ENCODE measurements at regions not wholly inside any gene's neighbourhood (a gene's known extent, or its start where the extent isn't known, plus 50 kb on each side); places are given as distances from the start of the nearest gene placed in this dataset.
A peak's percentile ranks its signal among the peaks of the same experiment; 100 is the strongest.
"Not testable (repeated sequence)": the region's sequence is repeated elsewhere in the genome, so short reads cannot be mapped to it uniquely, and the experiment has no call there.

GRCh38 chr11:67899462-67899861, 104.4 kb downstream of the UNC93B1 start:
- H3K27ac ChIP-seq (ENCODE audit: low read depth in 2 of 2, low read length in 2 of 2); H3K36me3 ChIP-seq (ENCODE audit: control insufficient read depth in 2 of 3, insufficient read depth in 3 of 3, low read length in 3 of 3); H3K4me3 ChIP-seq (ENCODE audit: low read length in 3 of 3); FAIRE-seq; intact Hi-C loops (cut with DNase I); H3K9ac ChIP-seq (ENCODE audit: low read length in 3 of 3); H3K4me1 ChIP-seq (ENCODE audit: control insufficient read depth in 2 of 3, insufficient read depth in 2 of 3, low read depth in 1 of 3, low read length in 3 of 3); DNase-seq; H3K27me3 ChIP-seq (ENCODE audit: control insufficient read depth, insufficient read depth, low read length); H3K9me3 ChIP-seq (ENCODE audit: control insufficient read depth in 2 of 3, insufficient read depth in 1 of 3, low read length in 3 of 3): not testable (repeated sequence)

DNA sequence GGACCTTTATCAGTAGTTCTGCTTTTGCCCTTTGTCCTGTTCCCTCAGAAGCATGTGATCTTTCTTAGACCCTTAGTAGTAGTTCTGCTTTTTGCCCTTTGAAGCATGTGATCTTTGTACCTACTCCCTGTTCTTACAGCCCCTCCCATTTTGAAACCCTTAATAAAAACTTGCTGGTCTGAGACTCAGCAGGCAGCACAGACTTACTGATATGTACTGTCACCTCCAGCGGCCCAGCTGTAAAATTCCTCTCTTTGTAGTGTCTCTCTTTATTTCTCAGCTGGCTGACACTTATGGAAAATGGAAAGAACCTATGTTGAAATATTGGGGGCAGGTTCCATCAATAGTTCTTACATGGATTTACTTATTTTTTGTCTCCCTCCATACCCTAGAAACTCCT, 110.4 kb downstream of the UNC93B1 start:
- H3K27me3 ChIP-seq (ENCODE audit: control insufficient read depth, insufficient read depth, low read length); H3K9me3 ChIP-seq (ENCODE audit: control insufficient read depth in 2 of 3, insufficient read depth in 1 of 3, low read length in 3 of 3); FAIRE-seq; H3K27ac ChIP-seq (ENCODE audit: low read depth in 2 of 2, low read length in 2 of 2); intact Hi-C loops (cut with DNase I); H3K36me3 ChIP-seq (ENCODE audit: control insufficient read depth in 2 of 3, insufficient read depth in 3 of 3, low read length in 3 of 3); H3K4me3 ChIP-seq (ENCODE audit: low read length in 3 of 3); DNase-seq; H3K9ac ChIP-seq (ENCODE audit: low read length in 3 of 3); H3K4me1 ChIP-seq (ENCODE audit: control insufficient read depth in 2 of 3, insufficient read depth in 2 of 3, low read depth in 1 of 3, low read length in 3 of 3): not testable (repeated sequence)

GRCh38 chr11:67889646-67890045, 114.3 kb downstream of the UNC93B1 start:
- H3K4me1 ChIP-seq (ENCODE audit: control insufficient read depth in 2 of 3, insufficient read depth in 2 of 3, low read depth in 1 of 3, low read length in 3 of 3); intact Hi-C loops (cut with DNase I); H3K27me3 ChIP-seq (ENCODE audit: control insufficient read depth, insufficient read depth, low read length); H3K9ac ChIP-seq (ENCODE audit: low read length in 3 of 3); H3K9me3 ChIP-seq (ENCODE audit: control insufficient read depth in 2 of 3, insufficient read depth in 1 of 3, low read length in 3 of 3); DNase-seq; H3K36me3 ChIP-seq (ENCODE audit: control insufficient read depth in 2 of 3, insufficient read depth in 3 of 3, low read length in 3 of 3); H3K4me3 ChIP-seq (ENCODE audit: low read length in 3 of 3); H3K27ac ChIP-seq (ENCODE audit: low read depth in 2 of 2, low read length in 2 of 2); FAIRE-seq: not testable (repeated sequence)

DNA sequence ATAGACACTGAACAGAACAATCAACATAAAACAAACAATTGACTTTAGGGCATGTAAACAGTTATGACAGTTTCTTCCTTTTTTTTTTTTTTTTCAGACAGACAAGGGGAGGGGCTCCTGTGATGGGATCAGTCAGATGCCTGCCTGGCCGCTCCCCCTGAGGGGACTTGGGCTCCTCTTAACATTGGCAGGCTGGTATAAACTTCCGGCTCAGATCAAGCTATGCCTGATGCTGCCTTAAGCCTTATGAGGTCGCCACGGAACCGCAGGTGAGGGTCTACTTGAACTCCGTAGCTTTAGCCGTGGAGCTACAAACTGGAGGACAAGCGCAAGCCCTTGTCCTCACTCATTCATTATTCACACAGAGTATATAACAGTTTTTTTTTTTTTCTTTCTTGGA, 115.8 kb downstream of the UNC93B1 start:
- H3K36me3 ChIP-seq (ENCODE audit: control insufficient read depth in 2 of 3, insufficient read depth in 3 of 3, low read length in 3 of 3); H3K27me3 ChIP-seq (ENCODE audit: control insufficient read depth, insufficient read depth, low read length); intact Hi-C loops (cut with DNase I); H3K4me1 ChIP-seq (ENCODE audit: control insufficient read depth in 2 of 3, insufficient read depth in 2 of 3, low read depth in 1 of 3, low read length in 3 of 3); H3K9me3 ChIP-seq (ENCODE audit: control insufficient read depth in 2 of 3, insufficient read depth in 1 of 3, low read length in 3 of 3); H3K27ac ChIP-seq (ENCODE audit: low read depth in 2 of 2, low read length in 2 of 2); H3K9ac ChIP-seq (ENCODE audit: low read length in 3 of 3); FAIRE-seq; DNase-seq: not testable (repeated sequence)
- H3K4me3 ChIP-seq (ENCODE audit: low read length in 3 of 3), result peak overlapping the region in 1 of 3 donors; percentile 58

- H3K4me1 ChIP-seq (ENCODE audit: control insufficient read depth in 2 of 3, insufficient read depth in 2 of 3, low read depth in 1 of 3, low read length in 3 of 3); H3K9ac ChIP-seq (ENCODE audit: low read length in 3 of 3); intact Hi-C loops (cut with DNase I); H3K27me3 ChIP-seq (ENCODE audit: control insufficient read depth, insufficient read depth, low read length); FAIRE-seq; H3K36me3 ChIP-seq (ENCODE audit: control insufficient read depth in 2 of 3, insufficient read depth in 3 of 3, low read length in 3 of 3); H3K9me3 ChIP-seq (ENCODE audit: control insufficient read depth in 2 of 3, insufficient read depth in 1 of 3, low read length in 3 of 3); DNase-seq: not testable (repeated sequence)
- Histone ChIP-seq H3K27ac (ENCODE audit: low read depth in 2 of 2, low read length in 2 of 2) (peak overlapping the region; percentile 37 to 51), H3K4me3 (ENCODE audit: low read length in 3 of 3) (peak overlapping the region in 2 of 3 donors; percentile 52 to 58)
These were observed 117.2 kb downstream of the UNC93B1 start for GRCh38 chr11:67886672-67887071.

DNA sequence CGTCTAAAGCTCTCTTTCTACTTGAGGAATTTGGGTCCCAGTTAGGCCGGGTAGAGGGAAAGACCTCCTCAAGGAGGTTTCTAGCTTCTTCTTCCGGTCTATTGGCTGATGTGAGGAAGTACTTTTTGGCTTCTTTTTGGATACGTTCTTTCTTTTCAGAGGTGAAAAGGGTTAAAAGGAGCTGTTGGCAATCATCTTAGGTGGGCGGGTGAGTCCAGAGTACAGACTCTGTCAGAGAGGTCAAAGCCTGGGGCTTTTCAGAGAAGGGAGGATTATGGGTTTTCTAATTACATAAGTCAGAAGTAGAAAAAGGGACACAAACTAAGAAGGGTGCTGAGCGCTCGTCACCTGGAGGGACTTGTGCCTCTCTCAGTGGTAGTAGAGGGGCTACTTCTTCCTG, 117.7 kb downstream of the UNC93B1 start:
- FAIRE-seq; H3K9ac ChIP-seq (ENCODE audit: low read length in 3 of 3); H3K36me3 ChIP-seq (ENCODE audit: control insufficient read depth in 2 of 3, insufficient read depth in 3 of 3, low read length in 3 of 3); H3K9me3 ChIP-seq (ENCODE audit: control insufficient read depth in 2 of 3, insufficient read depth in 1 of 3, low read length in 3 of 3); H3K27me3 ChIP-seq (ENCODE audit: control insufficient read depth, insufficient read depth, low read length); intact Hi-C loops (cut with DNase I); H3K4me1 ChIP-seq (ENCODE audit: control insufficient read depth in 2 of 3, insufficient read depth in 2 of 3, low read depth in 1 of 3, low read length in 3 of 3); DNase-seq: not testable (repeated sequence)
- H3K4me3 ChIP-seq (ENCODE audit: low read length in 3 of 3), result peak overlapping the region in 2 of 3 donors; percentile 52 to 58
- peak overlapping the region; percentile 37 to 51 for H3K27ac ChIP-seq (ENCODE audit: low read depth in 2 of 2, low read length in 2 of 2)

DNA sequence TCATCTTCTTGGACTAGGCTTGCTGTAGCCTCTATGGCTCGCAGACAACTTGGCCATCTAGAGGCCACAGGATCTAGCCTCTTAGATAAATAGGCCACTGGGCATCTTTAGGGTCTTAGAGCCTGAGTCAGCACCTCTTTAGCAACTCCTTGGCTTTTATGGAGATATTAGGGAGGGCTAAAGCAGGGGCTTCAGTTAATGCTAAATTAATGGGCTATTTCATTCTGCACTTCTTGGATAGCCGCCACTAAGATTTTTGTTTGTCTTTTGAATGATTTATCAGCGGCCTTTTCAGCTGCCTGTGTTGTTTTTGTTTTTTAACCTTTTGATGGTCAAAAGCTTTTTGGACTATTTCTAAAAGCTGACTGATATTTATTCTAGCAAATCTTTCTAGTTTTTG, 118.3 kb downstream of the UNC93B1 start:
- H3K9me3 ChIP-seq (ENCODE audit: control insufficient read depth in 2 of 3, insufficient read depth in 1 of 3, low read length in 3 of 3); H3K9ac ChIP-seq (ENCODE audit: low read length in 3 of 3); H3K4me1 ChIP-seq (ENCODE audit: control insufficient read depth in 2 of 3, insufficient read depth in 2 of 3, low read depth in 1 of 3, low read length in 3 of 3); intact Hi-C loops (cut with DNase I); H3K27me3 ChIP-seq (ENCODE audit: control insufficient read depth, insufficient read depth, low read length); H3K36me3 ChIP-seq (ENCODE audit: control insufficient read depth in 2 of 3, insufficient read depth in 3 of 3, low read length in 3 of 3); H3K27ac ChIP-seq (ENCODE audit: low read depth in 2 of 2, low read length in 2 of 2); FAIRE-seq; H3K4me3 ChIP-seq (ENCODE audit: low read length in 3 of 3): not testable (repeated sequence)
- peak in 2 of 5 donors; percentile 38 to 47 for DNase-seq

GRCh38 chr11:67884761-67885558, 118.9 kb downstream of the UNC93B1 start:
- H3K27ac ChIP-seq (ENCODE audit: low read depth in 2 of 2, low read length in 2 of 2); H3K4me3 ChIP-seq (ENCODE audit: low read length in 3 of 3); intact Hi-C loops (cut with DNase I); H3K9ac ChIP-seq (ENCODE audit: low read length in 3 of 3); H3K9me3 ChIP-seq (ENCODE audit: control insufficient read depth in 2 of 3, insufficient read depth in 1 of 3, low read length in 3 of 3); H3K4me1 ChIP-seq (ENCODE audit: control insufficient read depth in 2 of 3, insufficient read depth in 2 of 3, low read depth in 1 of 3, low read length in 3 of 3); FAIRE-seq; H3K27me3 ChIP-seq (ENCODE audit: control insufficient read depth, insufficient read depth, low read length); H3K36me3 ChIP-seq (ENCODE audit: control insufficient read depth in 2 of 3, insufficient read depth in 3 of 3, low read length in 3 of 3): not testable (repeated sequence)
- DNase-seq, result peak in 3 of 5 donors; percentile 30 to 71 (median 36)
